WTC11 (cell line): ENCODE measurements at regions not wholly inside any gene's neighbourhood (a gene's known extent, or its start where the extent isn't known, plus 50 kb on each side); places are given as distances from the start of the nearest gene placed in this dataset.

Experiments
- ATAC-seq: fragments of 200-7000 bp; cut with Tn5 transposase; 2 replicates; pipeline ENCODE4 v1.10.0; 2021; ENCODE audit warnings: mild to moderate bottlenecking, moderate library complexity
- CTCF ChIA-PET: fragments of 300-600 bp; sonication (Branson Sonifier 250); formaldehyde crosslinking; loops from one replicate; lab custom pipeline; 2021; ENCODE audit warnings: antibody characterized with exemption; lab: Charles Lee
- POLR2A ChIA-PET: fragments of 350-600 bp; sonication (Branson Sonifier 250); formaldehyde crosslinking; loops from one replicate; lab custom pipeline; 2021; ENCODE audit warnings: antibody characterized with exemption; lab: Charles Lee
- DNase-seq: peaks from one replicate; pipeline ENCODE4 v3.0.0; 2021; ENCODE audit warnings: low spot score
- H3K27ac Mint-ChIP-seq: 2 replicates; pipeline ENCODE4 v1.8.0; 2021; ENCODE audit warnings: mixed read lengths
- H3K27me3 Mint-ChIP-seq: 2 replicates; pipeline ENCODE4 v1.8.0; 2021; ENCODE audit warnings: low read depth, mild to moderate bottlenecking, moderate library complexity, mixed read lengths
- H3K36me3 Mint-ChIP-seq: 2 replicates; pipeline ENCODE4 v1.8.0; 2021; ENCODE audit warnings: mixed read lengths
- H3K4me1 Mint-ChIP-seq: 2 replicates; pipeline ENCODE4 v1.8.0; 2022; ENCODE audit warnings: mixed read lengths
- H3K4me3 Mint-ChIP-seq: 2 replicates; pipeline ENCODE4 v1.8.0; 2021; ENCODE audit warnings: mild to moderate bottlenecking, moderate library complexity, mixed read lengths
- H3K9me3 Mint-ChIP-seq: 2 replicates; pipeline ENCODE4 v1.8.0; 2021; ENCODE audit warnings: mixed read lengths
- ATF6 ChIP-seq: sonication (generic); formaldehyde crosslinking; IDR thresholded peaks from 2 replicates; pipeline ENCODE4 v1.8.1; 2023; ENCODE audit warnings: mild to moderate bottlenecking, missing genetic modification reagents
- FOXJ3 ChIP-seq: sonication (generic); formaldehyde crosslinking; IDR thresholded peaks from 2 replicates; pipeline ENCODE4 v1.9.0; 2021; ENCODE audit warnings: missing genetic modification reagents, mild to moderate bottlenecking, borderline replicate concordance
- FOXK1 ChIP-seq: sonication (generic); formaldehyde crosslinking; IDR thresholded peaks from 2 replicates; pipeline ENCODE4 v1.8.0; 2022; ENCODE audit warnings: mild to moderate bottlenecking, moderate library complexity, missing genetic modification reagents
- FOXP1 ChIP-seq: sonication (generic); formaldehyde crosslinking; IDR thresholded peaks from 2 replicates; pipeline ENCODE4 v1.8.0; 2022; ENCODE audit warnings: missing genetic modification reagents, mild to moderate bottlenecking, moderate library complexity, borderline replicate concordance
- MYBL2 ChIP-seq: sonication (generic); formaldehyde crosslinking; IDR thresholded peaks from 2 replicates; pipeline ENCODE4 v1.8.1; 2023; ENCODE audit warnings: mild to moderate bottlenecking, moderate library complexity, missing genetic modification reagents
- NR1H2 ChIP-seq: sonication (generic); formaldehyde crosslinking; IDR thresholded peaks from 2 replicates; pipeline ENCODE4 v1.9.0; 2021; ENCODE audit warnings: mild to moderate bottlenecking, moderate library complexity, missing genetic modification reagents
- PRRX2 ChIP-seq: fragments of 250-450 bp; sonication (Bioruptor Pico); IDR thresholded peaks from 2 replicates; pipeline ENCODE4 v1.8.0; 2021; ENCODE audit warnings: mild to moderate bottlenecking
- SOX15 ChIP-seq: fragments of 250-450 bp; sonication (Bioruptor Pico); IDR thresholded peaks from 2 replicates; pipeline ENCODE4 v1.9.0; 2021; ENCODE audit warnings: mild to moderate bottlenecking
- TP53 ChIP-seq: sonication (generic); formaldehyde crosslinking; IDR thresholded peaks from 2 replicates; pipeline ENCODE4 v1.8.1; 2023; ENCODE audit warnings: mild to moderate bottlenecking, missing genetic modification reagents
- USF2 ChIP-seq: sonication (generic); formaldehyde crosslinking; IDR thresholded peaks from 2 replicates; pipeline ENCODE4 v1.8.1; 2023; ENCODE audit warnings: mild to moderate bottlenecking, missing genetic modification reagents, moderate library complexity
- ZNF121 ChIP-seq: sonication (generic); formaldehyde crosslinking; IDR thresholded peaks from 2 replicates; pipeline ENCODE4 v1.8.0; 2023; ENCODE audit warnings: missing genetic modification reagents
- ZNF138 ChIP-seq: sonication (generic); formaldehyde crosslinking; conservative IDR thresholded peaks from 2 replicates; pipeline ENCODE4 v1.8.1; 2022; ENCODE audit warnings: mild to moderate bottlenecking, moderate library complexity, missing genetic modification reagents
- ZNF396 ChIP-seq: fragments of 250-450 bp; sonication (Bioruptor Pico); IDR thresholded peaks from 2 replicates; pipeline ENCODE4 v1.8.0; 2021; ENCODE audit warnings: mild to moderate bottlenecking, moderate library complexity, borderline replicate concordance
- TF ChIP-seq, protein P1 (sequence below): fragments of 250-450 bp; sonication (Bioruptor Pico); conservative IDR thresholded peaks from 2 replicates; pipeline ENCODE4 v1.9.0; 2021; ENCODE audit warnings: mild to moderate bottlenecking
- TF ChIP-seq, protein P2 (sequence below): fragments of 250-450 bp; sonication (Bioruptor Pico); IDR thresholded peaks from 2 replicates; pipeline ENCODE4 v1.9.0; 2021; ENCODE audit warnings: mild to moderate bottlenecking
- TF ChIP-seq, protein P3 (sequence below): sonication (generic); formaldehyde crosslinking; IDR thresholded peaks from 2 replicates; pipeline ENCODE4 v1.8.0; 2023; ENCODE audit warnings: missing genetic modification reagents
- TF ChIP-seq, protein P4 (sequence below): sonication (generic); formaldehyde crosslinking; conservative IDR thresholded peaks from 2 replicates; pipeline ENCODE4 v1.8.1; 2023; ENCODE audit warnings: mild to moderate bottlenecking, low read depth, missing genetic modification reagents, moderate library complexity

DNA sequence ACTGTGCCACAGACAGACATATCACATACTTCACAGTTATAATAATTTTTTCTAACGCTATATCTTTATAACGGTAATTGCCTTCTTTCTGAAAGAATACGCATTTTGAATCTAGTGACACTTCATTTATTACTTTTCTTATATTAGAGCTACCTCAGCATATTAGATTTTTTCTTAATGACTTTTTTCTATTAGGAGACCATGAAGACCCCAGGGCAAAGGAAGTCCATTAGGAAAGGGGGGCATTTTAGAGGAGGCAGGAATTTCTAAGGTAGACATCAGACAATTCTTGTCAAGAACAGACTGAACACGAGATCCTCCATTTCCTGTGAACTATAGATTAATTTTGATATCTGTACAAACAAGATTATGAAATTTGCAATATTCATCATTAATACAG, 90.5 kb upstream of the NSMCE3 start:
- CTCF ChIA-PET = no interaction called here

DNA sequence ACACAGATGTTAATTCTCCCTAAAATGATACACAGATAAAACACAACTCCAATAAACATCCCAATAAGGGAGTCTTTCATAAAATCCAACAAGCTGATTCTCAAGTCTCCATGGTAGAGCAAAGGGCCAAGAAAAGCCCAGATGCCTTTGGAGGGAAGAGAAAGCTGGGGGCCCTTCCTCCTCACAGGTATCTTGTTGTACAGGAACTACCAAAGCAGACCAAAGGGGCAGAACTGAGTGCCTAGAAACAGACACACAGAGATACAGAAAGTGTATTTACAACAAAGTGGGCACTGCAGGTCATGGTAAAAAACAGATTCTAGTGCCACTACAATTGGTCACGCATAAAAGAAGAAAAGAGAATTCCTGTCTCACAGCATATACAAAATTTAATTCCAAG, 87.2 kb upstream of the NSMCE3 start:
- Mint-ChIP-seq H3K36me3 (no peaks in the 10 kb centered on the region), H3K4me3 (no peak overlapping the region)
- DNase-seq = no peak

More for the DNA sequence above, 90.5 kb upstream of the NSMCE3 start:
- Mint-ChIP-seq H3K4me3 (no peak overlapping the region), H3K27ac (no peak overlapping the region), H3K27me3 (no peaks in the 10 kb centered on the region), H3K36me3 (no peaks in the 10 kb centered on the region), H3K9me3 (no peaks in the 10 kb centered on the region), H3K4me1 (no peaks in the 10 kb centered on the region)
- POLR2A ChIA-PET = no interaction called here
- ATAC-seq = no peak
- no peak for TF ChIP-seq FOXK1 (CRISPR knock-in tag)
- TF ChIP-seq, protein P1, sequence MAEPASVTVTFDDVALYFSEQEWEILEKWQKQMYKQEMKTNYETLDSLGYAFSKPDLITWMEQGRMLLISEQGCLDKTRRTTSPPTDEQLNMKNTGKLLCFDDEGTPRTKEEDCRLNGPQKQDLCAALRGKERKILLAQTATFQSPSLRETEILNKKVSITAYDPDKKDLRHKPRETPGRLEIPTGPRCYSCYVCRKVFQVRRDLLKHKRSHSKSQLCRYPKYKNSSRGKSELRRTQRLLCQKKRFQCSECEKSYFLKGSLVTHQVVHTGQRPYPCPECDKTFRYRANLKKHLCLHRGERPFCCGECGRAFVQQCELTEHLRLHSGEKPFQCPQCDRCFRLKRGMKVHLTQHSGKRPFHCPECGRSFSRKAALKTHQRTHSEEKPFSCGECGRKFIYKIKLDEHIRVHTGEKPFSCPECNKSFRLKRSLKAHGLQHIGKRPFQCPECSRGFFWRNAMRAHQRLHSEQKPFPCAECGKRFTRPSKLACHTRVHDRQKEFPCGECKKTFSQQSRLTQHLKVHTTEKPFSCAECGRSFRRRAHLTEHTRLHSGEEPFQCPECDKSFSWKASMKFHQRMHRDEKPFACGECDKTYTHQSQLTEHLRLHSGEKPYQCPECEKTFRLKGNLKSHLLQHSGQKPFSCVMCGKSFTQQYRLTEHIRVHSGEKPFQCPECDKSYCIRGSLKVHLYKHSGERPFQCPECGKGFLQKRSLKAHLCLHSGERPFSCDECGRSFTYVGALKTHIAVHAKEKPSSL (CRISPR knock-in tag) = no peak
- TF ChIP-seq USF2 (CRISPR knock-in tag) = no peak
- TF ChIP-seq SOX15 (CRISPR knock-in tag) = no peak
- TF ChIP-seq, protein P2, sequence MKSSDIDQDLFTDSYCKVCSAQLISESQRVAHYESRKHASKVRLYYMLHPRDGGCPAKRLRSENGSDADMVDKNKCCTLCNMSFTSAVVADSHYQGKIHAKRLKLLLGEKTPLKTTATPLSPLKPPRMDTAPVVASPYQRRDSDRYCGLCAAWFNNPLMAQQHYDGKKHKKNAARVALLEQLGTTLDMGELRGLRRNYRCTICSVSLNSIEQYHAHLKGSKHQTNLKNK (CRISPR knock-in tag) = no peak
- TF ChIP-seq NR1H2 (CRISPR knock-in tag) = no peak
- TF ChIP-seq, protein P3, sequence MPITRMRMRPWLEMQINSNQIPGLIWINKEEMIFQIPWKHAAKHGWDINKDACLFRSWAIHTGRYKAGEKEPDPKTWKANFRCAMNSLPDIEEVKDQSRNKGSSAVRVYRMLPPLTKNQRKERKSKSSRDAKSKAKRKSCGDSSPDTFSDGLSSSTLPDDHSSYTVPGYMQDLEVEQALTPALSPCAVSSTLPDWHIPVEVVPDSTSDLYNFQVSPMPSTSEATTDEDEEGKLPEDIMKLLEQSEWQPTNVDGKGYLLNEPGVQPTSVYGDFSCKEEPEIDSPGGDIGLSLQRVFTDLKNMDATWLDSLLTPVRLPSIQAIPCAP (CRISPR knock-in tag) = no peak
- no peak for TF ChIP-seq MYBL2
- no peak for TF ChIP-seq FOXP1 (CRISPR knock-in tag)
- no peak for TF ChIP-seq FOXJ3
- TF ChIP-seq ZNF138 (CRISPR knock-in tag) = no peak
- TF ChIP-seq, protein P4, sequence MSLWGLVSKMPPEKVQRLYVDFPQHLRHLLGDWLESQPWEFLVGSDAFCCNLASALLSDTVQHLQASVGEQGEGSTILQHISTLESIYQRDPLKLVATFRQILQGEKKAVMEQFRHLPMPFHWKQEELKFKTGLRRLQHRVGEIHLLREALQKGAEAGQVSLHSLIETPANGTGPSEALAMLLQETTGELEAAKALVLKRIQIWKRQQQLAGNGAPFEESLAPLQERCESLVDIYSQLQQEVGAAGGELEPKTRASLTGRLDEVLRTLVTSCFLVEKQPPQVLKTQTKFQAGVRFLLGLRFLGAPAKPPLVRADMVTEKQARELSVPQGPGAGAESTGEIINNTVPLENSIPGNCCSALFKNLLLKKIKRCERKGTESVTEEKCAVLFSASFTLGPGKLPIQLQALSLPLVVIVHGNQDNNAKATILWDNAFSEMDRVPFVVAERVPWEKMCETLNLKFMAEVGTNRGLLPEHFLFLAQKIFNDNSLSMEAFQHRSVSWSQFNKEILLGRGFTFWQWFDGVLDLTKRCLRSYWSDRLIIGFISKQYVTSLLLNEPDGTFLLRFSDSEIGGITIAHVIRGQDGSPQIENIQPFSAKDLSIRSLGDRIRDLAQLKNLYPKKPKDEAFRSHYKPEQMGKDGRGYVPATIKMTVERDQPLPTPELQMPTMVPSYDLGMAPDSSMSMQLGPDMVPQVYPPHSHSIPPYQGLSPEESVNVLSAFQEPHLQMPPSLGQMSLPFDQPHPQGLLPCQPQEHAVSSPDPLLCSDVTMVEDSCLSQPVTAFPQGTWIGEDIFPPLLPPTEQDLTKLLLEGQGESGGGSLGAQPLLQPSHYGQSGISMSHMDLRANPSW (CRISPR knock-in tag) = no peak
- no peak for TF ChIP-seq TP53 (CRISPR knock-in tag)
- TF ChIP-seq ATF6 (CRISPR knock-in tag) = no peak
- TF ChIP-seq ZNF396 = no peak
- TF ChIP-seq ZNF121 = no peak
- no peak for DNase-seq

More for the DNA sequence above, 87.2 kb upstream of the NSMCE3 start:
- Mint-ChIP-seq H3K27me3 (no peaks in the 10 kb centered on the region), H3K27ac (no peak overlapping the region), H3K9me3 (no peaks in the 10 kb centered on the region), H3K4me1 (no peaks in the 10 kb centered on the region)
- TF ChIP-seq PRRX2 (CRISPR knock-in tag) = no peak
- POLR2A ChIA-PET = no interaction called here
- CTCF ChIA-PET = no interaction called here
- ATAC-seq = no peak
